HepG2 (cell line): ENCODE measurements at regions not wholly inside any gene's neighbourhood (a gene's known extent, or its start where the extent isn't known, plus 50 kb on each side); places are given as distances from the start of the nearest gene placed in this dataset.

ENCODE experiments used
- ATAC-seq: fragments of 200-7000 bp; cut with Tn5 transposase; 3 replicates; pipeline ENCODE4 v1.9.1; 2020; ENCODE audit warnings: mild to moderate bottlenecking, moderate library complexity
- BruUV-seq: library from RNA; stranded (reverse); fragments of 400-500 nt; replicated peaks from 2 replicates; lab custom pipeline; 2021; lab: Mats Ljungman, UMichigan
- CTCF ChIA-PET: fragments of 300-600 bp; formaldehyde crosslinking; extraction: SDS; loops from one replicate; lab custom pipeline; 2021; ENCODE audit warnings: low total read pairs, inconsistent platforms, low intra/inter-chr PET ratio; lab: Yijun Ruan, JAX
- POLR2A ChIA-PET: fragments of 350-600 bp; sonication (Branson Sonifier 250); formaldehyde crosslinking; loops from one replicate; lab custom pipeline; 2020; ENCODE audit warnings: antibody characterized with exemption, inconsistent platforms; lab: Yijun Ruan, JAX
- DNase-seq: peaks from one replicate; pipeline ENCODE4 v3.0.0-alpha.2; 2015; ENCODE audit warnings: low spot score
- FAIRE-seq: peaks from 3 replicates; lab custom pipeline; 2011; peaks lifted over from hg19 to GRCh38; lab: Jason Lieb, UNC
- H2AFZ ChIP-seq: one replicate; pipeline ENCODE4 v1.6.1; 2011; ENCODE audit warnings: low read length, inconsistent platforms
- H3K27ac ChIP-seq: fragments of 300-600 bp; 3 replicates; pipeline ENCODE4 v1.8.0; 2011; ENCODE audit warnings: mixed run types, mild to moderate bottlenecking, mixed read lengths, low read length, inconsistent platforms; ENCODE audit not compliant: insufficient read depth; ENCODE audit errors: extremely low read length
- H3K27me3 ChIP-seq, 2 experiments: fragments of 200-600 bp in 1 of 2; 2 replicates in 1 of 2; 3 replicates in 1 of 2; pipeline versions ENCODE4 v1.6.0 to v1.8.0; 2011; ENCODE audit warnings: low read length in 2 of 2, mild to moderate bottlenecking in 2 of 2, moderate library complexity in 2 of 2, inconsistent platforms in 1 of 2; ENCODE audit not compliant: insufficient read depth in 2 of 2, control insufficient read depth in 1 of 2
- H3K36me3 ChIP-seq, 2 experiments: fragments of 200-600 bp in 1 of 2; replicated peaks in 1 of 2; 2 replicates in 1 of 2; 3 replicates in 1 of 2; pipeline versions ENCODE4 v1.5.1 to v1.8.0; 2011; ENCODE audit warnings: low read length in 2 of 2, inconsistent platforms in 1 of 2; ENCODE audit not compliant: insufficient read depth in 2 of 2, control insufficient read depth in 1 of 2
- H3K4me1 ChIP-seq: 2 replicates; pipeline ENCODE4 v1.5.1; 2012; ENCODE audit warnings: low read length, inconsistent platforms; ENCODE audit not compliant: insufficient read depth
- H3K4me2 ChIP-seq: 2 replicates; pipeline ENCODE4 v1.6.0; 2011; ENCODE audit warnings: low read depth, low read length, inconsistent platforms
- H3K4me3 ChIP-seq, 3 experiments: fragments of 200-600 bp in 1 of 3; sonication (generic), shearing (Covaris generic) in 1 of 3; replicated peaks in 1 of 3; 2 replicates each; pipeline ENCODE4 v1.5.1; 2011 to 2016; ENCODE audit warnings: low read length in 3 of 3, inconsistent platforms in 2 of 3, low read depth in 2 of 3, mild to moderate bottlenecking in 2 of 3, control low read depth in 1 of 3, mixed read lengths in 1 of 3; ENCODE audit not compliant: insufficient read depth in 1 of 3
- H3K79me2 ChIP-seq: one replicate; pipeline ENCODE4 v1.6.1; 2011; ENCODE audit warnings: low read length, inconsistent platforms; ENCODE audit not compliant: insufficient read depth
- H3K9ac ChIP-seq: 2 replicates; pipeline ENCODE4 v1.6.0; 2011; ENCODE audit warnings: mild to moderate bottlenecking, low read depth, low read length, inconsistent platforms; ENCODE audit not compliant: insufficient read depth
- H3K9me3 ChIP-seq: 2 replicates; pipeline ENCODE4 v1.5.1; 2012; ENCODE audit warnings: mild to moderate bottlenecking, low read length
- H4K20me1 ChIP-seq: 2 replicates; pipeline ENCODE4 v1.6.0; 2011; ENCODE audit warnings: inconsistent platforms, mild to moderate bottlenecking, low read length, moderate library complexity; ENCODE audit not compliant: insufficient read depth
- BCL6 ChIP-seq: IDR thresholded peaks from 2 replicates; pipeline ENCODE4 v1.6.1; 2016; ENCODE audit warnings: missing genetic modification reagents, missing compliant biosample characterization
- FLYWCH1 ChIP-seq: sonication (generic); formaldehyde crosslinking; IDR thresholded peaks from 2 replicates; pipeline ENCODE4 v1.8.1; 2023; ENCODE audit warnings: mild to moderate bottlenecking, missing genetic modification reagents
- MIER3 ChIP-seq: IDR thresholded peaks from 2 replicates; pipeline ENCODE4 v1.6.1; 2016; ENCODE audit warnings: missing compliant biosample characterization, borderline replicate concordance
- NFE2 ChIP-seq: sonication (generic); formaldehyde crosslinking; IDR thresholded peaks from 2 replicates; pipeline ENCODE4 v1.4.0; 2020; ENCODE audit warnings: missing genetic modification reagents
- RNF2 ChIP-seq: fragments of 450-650 bp; conservative IDR thresholded peaks from 2 replicates; pipeline ENCODE4 v1.6.1; 2016; ENCODE audit warnings: low read depth
- SUZ12 ChIP-seq: fragments of 150-350 bp; IDR thresholded peaks from 2 replicates; pipeline ENCODE4 v1.6.1; 2014; ENCODE audit warnings: low read depth, low read length
- TAF15 ChIP-seq: fragments of 200-400 bp; formaldehyde crosslinking; IDR thresholded peaks from one replicate; pipeline ENCODE4 v1.6.1; 2018; ENCODE audit warnings: mild to moderate bottlenecking, low read depth, low read length; ENCODE audit not compliant: poor library complexity, severe bottlenecking
- TBL1XR1 ChIP-seq: fragments of 150-350 bp; IDR thresholded peaks from 2 replicates; pipeline ENCODE4 v1.6.1; 2014; ENCODE audit warnings: borderline replicate concordance, low read length; ENCODE audit not compliant: partially characterized antibody
- TGIF2 ChIP-seq: IDR thresholded peaks from 2 replicates; pipeline ENCODE4 v1.6.1; 2016; ENCODE audit warnings: control low read depth, missing compliant biosample characterization
- TOPORS ChIP-seq: sonication (generic); formaldehyde crosslinking; IDR thresholded peaks from 2 replicates; pipeline ENCODE4 v1.8.0; 2023; ENCODE audit warnings: mild to moderate bottlenecking, missing genetic modification reagents
- U2AF2 ChIP-seq: fragments of 200-400 bp; formaldehyde crosslinking; IDR thresholded peaks from 2 replicates; pipeline ENCODE4 v1.6.1; 2017; ENCODE audit warnings: low read depth, mild to moderate bottlenecking, low read length
- XBP1 ChIP-seq: sonication (generic); formaldehyde crosslinking; IDR thresholded peaks from 2 replicates; pipeline ENCODE4 v1.5.0; 2020; ENCODE audit warnings: missing genetic modification reagents
- ZKSCAN5 ChIP-seq: sonication (generic); formaldehyde crosslinking; IDR thresholded peaks from 2 replicates; pipeline ENCODE4 v1.5.1; 2020; ENCODE audit warnings: mild to moderate bottlenecking, missing genetic modification reagents
- ZNF136 ChIP-seq: sonication (generic); formaldehyde crosslinking; IDR thresholded peaks from 2 replicates; pipeline ENCODE4 v1.8.1; 2022; ENCODE audit warnings: low read depth, mild to moderate bottlenecking, moderate library complexity, missing genetic modification reagents
- ZNF652 ChIP-seq: IDR thresholded peaks from 2 replicates; pipeline ENCODE4 v1.6.1; 2016; ENCODE audit warnings: low read depth, borderline replicate concordance
- ZNF792 ChIP-seq: IDR thresholded peaks from 2 replicates; pipeline ENCODE4 v1.6.1; 2016
- WGBS: methylation state at CpG from one replicate; pipeline ENCODE4 v1.1.6; 2017; ENCODE audit warnings: low lambda C conversion rate; 5-methylcytosine and 5-hydroxymethylcytosine counted together
- in situ Hi-C: cut with HindIII; loops from 2 replicates; pipeline ENCODE4 v1.10.0; 2017; ENCODE audit warnings: low pct_unique_long_range_greater_than_20kb; ENCODE audit not compliant: extremely low pct_ligation_motif_present
- intact Hi-C: fragments of 100-400 bp; cut with micrococcal nuclease; formaldehyde crosslinking; loops from one replicate; pipeline ENCODE4 v1.10.0; 2022; ENCODE audit not compliant: unreplicated experiment
- TF ChIP-seq, protein P1 (sequence below): fragments of 450-650 bp; IDR thresholded peaks from 2 replicates; pipeline ENCODE4 v1.6.1; 2016
- TF ChIP-seq, protein P2 (sequence below), 2 experiments: sonication (generic) in 1 of 2; formaldehyde crosslinking in 1 of 2; IDR thresholded peaks; 2 replicates each; pipeline versions ENCODE4 v1.5.1 to v1.6.1; 2011 to 2020; ENCODE audit warnings: borderline replicate concordance in 1 of 2, low read depth in 1 of 2, low read length in 1 of 2, mild to moderate bottlenecking in 1 of 2, missing genetic modification reagents in 1 of 2, moderate library complexity in 1 of 2

DNA sequence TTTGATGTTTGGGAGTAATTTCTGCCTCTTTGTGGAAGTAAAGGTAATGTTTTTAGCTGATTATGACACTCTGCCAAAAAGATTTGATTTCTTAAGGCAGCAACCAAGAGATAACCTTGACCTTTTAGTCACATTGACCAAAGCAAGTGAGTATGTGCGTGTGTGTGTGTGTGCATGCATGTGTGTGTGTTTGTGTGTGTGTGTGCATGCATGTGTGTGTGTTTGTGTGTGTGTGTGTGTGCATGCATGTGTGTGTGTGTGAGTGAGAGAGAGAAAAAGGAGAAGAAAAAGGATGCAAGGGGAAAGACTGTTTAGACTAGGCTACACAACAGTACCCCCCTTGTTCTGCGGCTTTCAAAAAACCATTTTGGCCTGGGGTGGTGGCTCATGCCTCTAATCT, 88.1 kb upstream of the NPVF start:
- TF ChIP-seq XBP1 (CRISPR knock-in tag), result no peak
- TF ChIP-seq, protein P1, sequence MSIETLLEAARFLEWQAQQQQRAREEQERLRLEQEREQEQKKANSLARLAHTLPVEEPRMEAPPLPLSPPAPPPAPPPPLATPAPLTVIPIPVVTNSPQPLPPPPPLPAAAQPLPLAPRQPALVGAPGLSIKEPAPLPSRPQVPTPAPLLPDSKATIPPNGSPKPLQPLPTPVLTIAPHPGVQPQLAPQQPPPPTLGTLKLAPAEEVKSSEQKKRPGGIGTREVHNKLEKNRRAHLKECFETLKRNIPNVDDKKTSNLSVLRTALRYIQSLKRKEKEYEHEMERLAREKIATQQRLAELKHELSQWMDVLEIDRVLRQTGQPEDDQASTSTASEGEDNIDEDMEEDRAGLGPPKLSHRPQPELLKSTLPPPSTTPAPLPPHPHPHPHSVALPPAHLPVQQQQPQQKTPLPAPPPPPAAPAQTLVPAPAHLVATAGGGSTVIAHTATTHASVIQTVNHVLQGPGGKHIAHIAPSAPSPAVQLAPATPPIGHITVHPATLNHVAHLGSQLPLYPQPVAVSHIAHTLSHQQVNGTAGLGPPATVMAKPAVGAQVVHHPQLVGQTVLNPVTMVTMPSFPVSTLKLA, result 0 out of 2 replicates have a peak, but pooled peaks have one; percentile 34
- ATAC-seq (no peak), FAIRE-seq (no peak), DNase-seq (no peak)
- Histone ChIP-seq H3K9ac (no peak overlapping the region), H3K79me2 (no peaks in the 10 kb centered on the region), H3K36me3 (no peaks in the 10 kb centered on the region), H3K9me3 (no peaks in the 10 kb centered on the region), H2AFZ (no peak overlapping the region), H3K4me1 (no peaks in the 10 kb centered on the region), H3K27ac (no peak overlapping the region), H4K20me1 (no peaks in the 10 kb centered on the region), H3K4me2 (no peak overlapping the region), H3K4me3 (no peak overlapping the region), H3K27me3 (peaks cover 1 to 4% of the 10 kb centered on the region in 2 experiments; a peak in 1 of 5 replicates)
- WGBS, result 34% methylated on average over 2 of the region's 2 CpGs
- BruUV-seq, result no TSS peak
- CTCF ChIA-PET, result no interaction called here
- intact Hi-C loops, result no loop called here
- POLR2A ChIA-PET, result no interaction called here
- in situ Hi-C loops, result no loop called here

DNA sequence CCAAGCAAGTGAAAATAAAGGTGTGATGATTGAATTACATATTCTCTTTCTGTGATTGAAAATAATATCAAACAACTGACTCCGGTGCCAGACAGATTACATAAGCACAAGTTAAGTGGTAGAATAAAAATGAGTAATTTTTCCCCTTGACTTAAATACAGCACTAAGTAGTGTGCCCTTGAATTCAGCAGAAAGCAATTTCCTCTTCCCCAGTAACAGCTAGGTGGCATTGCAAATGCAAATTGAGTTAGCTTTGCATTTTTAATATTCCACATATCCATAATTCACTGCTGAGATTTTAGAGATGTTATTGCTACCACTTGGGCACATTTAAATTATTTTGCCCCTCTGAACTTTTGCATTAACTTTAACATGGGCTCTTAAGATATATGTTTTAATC, 89.8 kb upstream of the NPVF start:
- Histone ChIP-seq H3K27me3 (peaks cover 1 to 7% of the 10 kb centered on the region in 2 experiments; a peak in 1 of 5 replicates), H3K27ac (no peak overlapping the region), H3K9me3 (no peaks in the 10 kb centered on the region), H2AFZ (no peak overlapping the region), H3K4me2 (no peak overlapping the region), H3K4me3 (no peak overlapping the region), H3K79me2 (no peaks in the 10 kb centered on the region), H3K36me3 (no peaks in the 10 kb centered on the region), H4K20me1 (no peaks in the 10 kb centered on the region), H3K9ac (no peak overlapping the region), H3K4me1 (no peaks in the 10 kb centered on the region)
- no TSS peak for BruUV-seq
- ATAC-seq (no peak), DNase-seq (no peak), FAIRE-seq (no peak)
- WGBS, result 32% methylated on average over 1 of the region's 1 CpG
- in situ Hi-C loops, result no loop called here
- ChIA-PET POLR2A (no interaction called here), CTCF (no interaction called here)
- intact Hi-C loops, result no loop called here
- TF ChIP-seq, protein P2, sequence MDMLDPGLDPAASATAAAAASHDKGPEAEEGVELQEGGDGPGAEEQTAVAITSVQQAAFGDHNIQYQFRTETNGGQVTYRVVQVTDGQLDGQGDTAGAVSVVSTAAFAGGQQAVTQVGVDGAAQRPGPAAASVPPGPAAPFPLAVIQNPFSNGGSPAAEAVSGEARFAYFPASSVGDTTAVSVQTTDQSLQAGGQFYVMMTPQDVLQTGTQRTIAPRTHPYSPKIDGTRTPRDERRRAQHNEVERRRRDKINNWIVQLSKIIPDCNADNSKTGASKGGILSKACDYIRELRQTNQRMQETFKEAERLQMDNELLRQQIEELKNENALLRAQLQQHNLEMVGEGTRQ (IDR thresholded peaks at IDR 0.05; ENCODE audit: low read depth, low read length), result no peak
- TF ChIP-seq, protein P2 (CRISPR knock-in tag; IDR thresholded peaks at IDR 0.05; ENCODE audit: borderline replicate concordance), result no peak
- TF ChIP-seq ZNF792 (CRISPR knock-in tag) (no peak), SUZ12 (no peak), TAF15 (no peak), TGIF2 (CRISPR knock-in tag) (no peak), ZKSCAN5 (CRISPR knock-in tag) (no peak), ZNF652 (CRISPR knock-in tag) (no peak), U2AF2 (no peak), TOPORS (CRISPR knock-in tag) (no peak), RNF2 (no peak), MIER3 (no peak), FLYWCH1 (CRISPR knock-in tag) (no peak), TBL1XR1 (no peak), NFE2 (CRISPR knock-in tag) (no peak), BCL6 (no peak), ZNF136 (CRISPR knock-in tag) (no peak)
